LNCAP (cell line): ENCODE measurements at regions not wholly inside any gene's neighbourhood (a gene's known extent, or its start where the extent isn't known, plus 50 kb on each side); places are given as distances from the start of the nearest gene placed in this dataset.

Experiments
- CTCF ChIP-seq: fragments of 450-650 bp; IDR thresholded peaks from 2 replicates; pipeline ENCODE4 v1.5.1; 2017; ENCODE audit warnings: mild to moderate bottlenecking

- TF ChIP-seq CTCF, result no peak
Observed at GRCh38 chr5:155259648-155260047, 246.1 kb downstream of the KIF4B start.

- 0 out of 2 replicates have a peak, but pooled peaks have one; percentile 15 for TF ChIP-seq CTCF
Observed at GRCh38 chr5:155260798-155261197, 247.2 kb downstream of the KIF4B start.

- no peak for TF ChIP-seq CTCF
Observed at GRCh38 chr5:155263381-155263780, 249.8 kb downstream of the KIF4B start.

- no peak for TF ChIP-seq CTCF
Observed at GRCh38 chr5:155264809-155265208, 251.3 kb downstream of the KIF4B start.

- TF ChIP-seq CTCF, result no peak
Observed at GRCh38 chr5:155268770-155269425, 255.3 kb downstream of the KIF4B start.

- TF ChIP-seq CTCF, result no peak
Observed at GRCh38 chr5:155270725-155271124, 257.2 kb downstream of the KIF4B start.

GRCh38 chr5:155274484-155274883 lies 260.9 kb downstream of the KIF4B start:
- TF ChIP-seq CTCF, result no peak

GRCh38 chr5:155275222-155275621 lies 261.7 kb downstream of the KIF4B start:
- no peak for TF ChIP-seq CTCF
